K562 (cell line): ENCODE measurements at regions not wholly inside any gene's neighbourhood (a gene's known extent, or its start where the extent isn't known, plus 50 kb on each side); places are given as distances from the start of the nearest gene placed in this dataset.

Experiments
- BRCA1 ChIP-seq, 2 experiments: fragments of 450-650 bp in 1 of 2; sonication (generic) in 1 of 2; formaldehyde crosslinking in 1 of 2; IDR thresholded peaks; 2 replicates each; pipeline versions ENCODE4 v1.5.0 to v1.6.1; 2017 to 2020; ENCODE audit warnings: mild to moderate bottlenecking in 1 of 2, missing genetic modification reagents in 1 of 2
- LEF1 ChIP-seq: fragments of 450-650 bp; IDR thresholded peaks from 2 replicates; pipeline ENCODE4 v1.6.1; 2016; ENCODE audit warnings: mild to moderate bottlenecking
- POLR2H ChIP-seq: IDR thresholded peaks from 2 replicates; pipeline ENCODE4 v1.6.1; 2016; ENCODE audit warnings: missing genetic modification characterization, low read depth, mild to moderate bottlenecking, control low read depth, missing compliant biosample characterization, moderate library complexity
- TBP ChIP-seq: optimal IDR thresholded peaks from 2 replicates; pipeline ENCODE3; 2011; ENCODE audit warnings: low read depth, low read length, improper control_type of control experiment
- TF ChIP-seq, protein P1 (sequence below), 3 experiments: IDR thresholded peaks in 2 of 3; conservative IDR thresholded peaks in 1 of 3; 2 replicates each; pipeline ENCODE4 v1.5.1; 2011 to 2012; ENCODE audit warnings: low read length in 3 of 3, mild to moderate bottlenecking in 3 of 3, control low read depth in 2 of 3, improper control_type of control experiment in 1 of 3, inconsistent platforms in 1 of 3, low read depth in 1 of 3, mixed read lengths in 1 of 3, moderate library complexity in 1 of 3; ENCODE audit not compliant: insufficient read depth in 2 of 3

DNA sequence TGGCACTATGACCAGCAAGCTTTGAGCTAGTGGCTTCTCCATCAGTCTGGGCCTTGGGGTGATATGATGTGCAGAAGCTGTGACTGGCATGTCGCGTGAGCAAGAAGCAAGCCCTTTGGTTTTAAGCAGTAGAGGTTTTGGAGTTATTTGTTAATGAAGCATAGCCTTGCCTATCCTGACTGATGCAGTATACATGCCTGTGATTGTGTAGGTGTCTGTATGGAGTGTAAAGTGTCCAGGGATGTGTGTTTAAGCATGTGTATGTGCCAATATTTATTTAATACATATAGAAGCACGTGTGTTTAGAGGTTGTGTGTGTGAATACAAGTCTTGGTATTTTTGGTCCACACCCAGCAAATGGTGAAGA, 61.0 kb upstream of the CCDC167 start:
- TF ChIP-seq TBP (no peak), LEF1 (no peak), POLR2H (tag) (no peak), BRCA1 (IDR thresholded peaks at IDR 0.05) (no peak), BRCA1 (CRISPR knock-in tag; IDR thresholded peaks at IDR 0.05) (no peak)
- TF ChIP-seq, protein P1, sequence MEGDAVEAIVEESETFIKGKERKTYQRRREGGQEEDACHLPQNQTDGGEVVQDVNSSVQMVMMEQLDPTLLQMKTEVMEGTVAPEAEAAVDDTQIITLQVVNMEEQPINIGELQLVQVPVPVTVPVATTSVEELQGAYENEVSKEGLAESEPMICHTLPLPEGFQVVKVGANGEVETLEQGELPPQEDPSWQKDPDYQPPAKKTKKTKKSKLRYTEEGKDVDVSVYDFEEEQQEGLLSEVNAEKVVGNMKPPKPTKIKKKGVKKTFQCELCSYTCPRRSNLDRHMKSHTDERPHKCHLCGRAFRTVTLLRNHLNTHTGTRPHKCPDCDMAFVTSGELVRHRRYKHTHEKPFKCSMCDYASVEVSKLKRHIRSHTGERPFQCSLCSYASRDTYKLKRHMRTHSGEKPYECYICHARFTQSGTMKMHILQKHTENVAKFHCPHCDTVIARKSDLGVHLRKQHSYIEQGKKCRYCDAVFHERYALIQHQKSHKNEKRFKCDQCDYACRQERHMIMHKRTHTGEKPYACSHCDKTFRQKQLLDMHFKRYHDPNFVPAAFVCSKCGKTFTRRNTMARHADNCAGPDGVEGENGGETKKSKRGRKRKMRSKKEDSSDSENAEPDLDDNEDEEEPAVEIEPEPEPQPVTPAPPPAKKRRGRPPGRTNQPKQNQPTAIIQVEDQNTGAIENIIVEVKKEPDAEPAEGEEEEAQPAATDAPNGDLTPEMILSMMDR (IDR thresholded peaks at IDR 0.05 in 2 of 3, conservative IDR thresholded peaks at IDR 0.05 in 1 of 3; ENCODE audit: insufficient read depth in 2 of 3, low read depth in 1 of 3, low read length in 3 of 3): no peak
